SK-N-SH (cell line): ENCODE measurements at regions not wholly inside any gene's neighbourhood (a gene's known extent, or its start where the extent isn't known, plus 50 kb on each side); places are given as distances from the start of the nearest gene placed in this dataset.

Experiments
- CTCF ChIA-PET: fragments of 300-600, 350-600 bp; formaldehyde crosslinking; extraction: SDS; loops from one replicate; lab custom pipeline; 2021; lab: Yijun Ruan, JAX
- POLR2A ChIA-PET: fragments of 350-600 bp; sonication (Branson Sonifier 250); formaldehyde crosslinking; extraction: SDS; loops from one replicate; lab custom pipeline; 2020; ENCODE audit warnings: antibody characterized with exemption, inconsistent platforms; lab: Yijun Ruan, JAX
- DNase-seq: peaks from one replicate; pipeline ENCODE4 v3.0.0; 2012
- H2AFZ ChIP-seq: fragments of 200-600 bp; sonication (generic); 2 replicates; pipeline ENCODE4 v1.8.1; 2016; ENCODE audit warnings: antibody characterized with exemption, mild to moderate bottlenecking, low read depth
- H3F3A ChIP-seq: fragments of 200-600 bp; sonication (generic); replicated peaks from 2 replicates; pipeline ENCODE3; 2016; ENCODE audit warnings: antibody characterized with exemption, mild to moderate bottlenecking; ENCODE audit not compliant: insufficient read depth
- H3K27ac ChIP-seq, 2 experiments: fragments of 200-500 bp in 1 of 2; fragments of 200-600 bp in 1 of 2; sonication (Bioruptor generic) in 1 of 2; sonication (generic), shearing (Covaris generic) in 1 of 2; 2 replicates each; pipeline versions ENCODE4 v1.5.1 to v1.6.1; 2014 to 2016; ENCODE audit warnings: low read depth in 2 of 2, inconsistent platforms in 1 of 2, low read length in 1 of 2, mild to moderate bottlenecking in 1 of 2, mixed read lengths in 1 of 2
- H3K27me3 ChIP-seq: fragments of 200-600 bp; sonication (generic), shearing (Covaris generic); 2 replicates; pipeline ENCODE4 v1.6.1; 2016; ENCODE audit warnings: mixed run types; ENCODE audit not compliant: insufficient read depth
- H3K36me3 ChIP-seq, 2 experiments: fragments of 200-500 bp in 1 of 2; fragments of 200-600 bp in 1 of 2; sonication (Bioruptor generic) in 1 of 2; sonication (generic) in 1 of 2; replicated peaks in 1 of 2; 2 replicates each; pipeline versions ENCODE3 to v1.5.1; 2014 to 2016; ENCODE audit warnings: low read length in 1 of 2, mild to moderate bottlenecking in 1 of 2; ENCODE audit not compliant: insufficient read depth in 2 of 2, control insufficient read depth in 1 of 2
- H3K4me1 ChIP-seq, 2 experiments: fragments of 200-500 bp in 1 of 2; fragments of 200-600 bp in 1 of 2; sonication (Bioruptor generic) in 1 of 2; sonication (generic), shearing (Covaris generic) in 1 of 2; 2 replicates each; pipeline versions ENCODE4 v1.5.1 to v1.6.1; 2014 to 2016; ENCODE audit warnings: low read depth in 1 of 2, low read length in 1 of 2, mixed run types in 1 of 2; ENCODE audit not compliant: insufficient read depth in 2 of 2, control insufficient read depth in 1 of 2
- H3K4me2 ChIP-seq: fragments of 200-600 bp; sonication (generic), shearing (Covaris generic); 2 replicates; pipeline ENCODE4 v1.6.1; 2017; ENCODE audit warnings: mixed run types
- H3K4me3 ChIP-seq, 2 experiments: fragments of 200-500 bp in 1 of 2; fragments of 200-600 bp in 1 of 2; sonication (Bioruptor generic) in 1 of 2; sonication (generic), shearing (Covaris generic) in 1 of 2; 2 replicates each; pipeline versions ENCODE4 v1.5.1 to v1.8.1; 2014 to 2016; ENCODE audit warnings: low read depth in 2 of 2, inconsistent platforms in 1 of 2, low read length in 1 of 2, mild to moderate bottlenecking in 1 of 2, mixed read lengths in 1 of 2, moderate library complexity in 1 of 2
- H3K79me2 ChIP-seq: fragments of 200-600 bp; sonication (generic); 2 replicates; pipeline ENCODE4 v1.8.1; 2017; ENCODE audit warnings: mild to moderate bottlenecking; ENCODE audit not compliant: insufficient read depth
- H3K9ac ChIP-seq: fragments of 200-600 bp; sonication (generic); 2 replicates; pipeline ENCODE4 v1.6.1; 2017; ENCODE audit warnings: mixed run types
- H3K9me2 ChIP-seq: fragments of 200-600 bp; sonication (generic); 2 replicates; pipeline ENCODE4 v1.6.1; 2017; ENCODE audit warnings: mixed run types
- H3K9me3 ChIP-seq: fragments of 200-600 bp; sonication (generic); 2 replicates; pipeline ENCODE4 v1.6.1; 2017; ENCODE audit warnings: mixed run types, mild to moderate bottlenecking, moderate library complexity
- H4K20me1 ChIP-seq: fragments of 200-600 bp; sonication (generic); 2 replicates; pipeline ENCODE4 v1.6.1; 2017; ENCODE audit warnings: mild to moderate bottlenecking, mixed run types; ENCODE audit not compliant: insufficient read depth
- CTCF ChIP-seq: fragments of 200-600 bp; sonication (generic); IDR thresholded peaks from 2 replicates; pipeline ENCODE4 v1.6.1; 2017; ENCODE audit warnings: antibody characterized with exemption, mild to moderate bottlenecking, moderate library complexity
- ELF1 ChIP-seq: IDR thresholded peaks from 2 replicates; pipeline ENCODE4 v1.4.0; 2012
- EP300 ChIP-seq, 2 experiments: IDR thresholded peaks; 2 replicates each; pipeline versions ENCODE4 v1.4.0 to v1.6.1; 2012; ENCODE audit warnings: borderline replicate concordance in 1 of 2, low read depth in 1 of 2, low read length in 1 of 2
- FOSL2 ChIP-seq: IDR thresholded peaks from 2 replicates; pipeline ENCODE4 v1.4.0; 2012; ENCODE audit warnings: low read depth, mild to moderate bottlenecking, moderate library complexity, borderline replicate concordance
- JUND ChIP-seq: IDR thresholded peaks from 2 replicates; pipeline ENCODE4 v1.4.0; 2012
- MXI1 ChIP-seq: IDR thresholded peaks from 2 replicates; pipeline ENCODE4 v1.6.1; 2012; ENCODE audit warnings: mild to moderate bottlenecking, low read depth, low read length, improper control_type of control experiment
- NFIC ChIP-seq: IDR thresholded peaks from 2 replicates; pipeline ENCODE4 v1.4.0; 2012; ENCODE audit warnings: borderline replicate concordance
- NRF1 ChIP-seq: IDR thresholded peaks from 2 replicates; pipeline ENCODE4 v1.6.1; 2012; ENCODE audit warnings: low read depth, mild to moderate bottlenecking, low read length
- PBX3 ChIP-seq: IDR thresholded peaks from 2 replicates; pipeline ENCODE4; 2012
- POLR2AphosphoS5 ChIP-seq: IDR thresholded peaks from 2 replicates; pipeline ENCODE4 v1.6.1; 2012; ENCODE audit warnings: low read depth, low read length
- RAD21 ChIP-seq: IDR thresholded peaks from 2 replicates; pipeline ENCODE4 v1.6.1; 2012; ENCODE audit warnings: mild to moderate bottlenecking, low read length
- RFX5 ChIP-seq: IDR thresholded peaks from 2 replicates; pipeline ENCODE4 v1.6.1; 2012; ENCODE audit warnings: mild to moderate bottlenecking, improper control_type of control experiment, low read length
- RXRA ChIP-seq: IDR thresholded peaks from 2 replicates; pipeline ENCODE4 v1.4.0; 2012; ENCODE audit warnings: low read depth, mild to moderate bottlenecking, borderline replicate concordance
- SIN3A ChIP-seq: IDR thresholded peaks from 2 replicates; pipeline ENCODE4 v1.6.1; 2012; ENCODE audit warnings: low read depth, mild to moderate bottlenecking, low read length, moderate library complexity, borderline replicate concordance
- USF1 ChIP-seq: IDR thresholded peaks from 2 replicates; pipeline ENCODE4 v1.4.0; 2012; ENCODE audit warnings: low read depth, borderline replicate concordance
- YY1 ChIP-seq: IDR thresholded peaks from 2 replicates; pipeline ENCODE4 v1.4.0; 2012; ENCODE audit warnings: low read depth, mild to moderate bottlenecking
- ZBTB33 ChIP-seq: IDR thresholded peaks from 2 replicates; pipeline ENCODE4 v1.4.0; 2012; ENCODE audit warnings: low read depth, borderline replicate concordance
- WGBS: methylation state at CpG from one replicate; pipeline ENCODE4 v1.1.6; 2017; ENCODE audit warnings: low lambda C conversion rate; 5-methylcytosine and 5-hydroxymethylcytosine counted together

GRCh38 chr1:81703756-81704463 is 96.8 kb upstream of the ADGRL2 start (continued):
- TF ChIP-seq EP300 (IDR thresholded peaks at IDR 0.05; ENCODE audit: borderline replicate concordance in 1 of 2, low read depth in 1 of 2, low read length in 1 of 2) (no peak), RFX5 (no peak), PBX3 (no peak), YY1 (no peak), ELF1 (no peak)
- TF ChIP-seq, all 33 proteins: peak for 0

GRCh38 chr1:81703391-81703755 is 97.4 kb upstream of the ADGRL2 start:
- Histone ChIP-seq H3K27me3 (no peaks in the 10 kb centered on the region), H3K4me2 (peak overlapping the region; percentile 66), H3K4me1 (peaks cover 15 to 34% of the 10 kb centered on the region in 2 experiments), H3K4me3 (peak overlapping the region in 1 of 2 experiments; percentile 47; a peak in 2 of 4 replicates), H3K79me2 (no peaks in the 10 kb centered on the region), H4K20me1 (no peaks in the 10 kb centered on the region), H3K27ac (peak overlapping the region; percentile 67 to 99; a peak in 3 of 4 replicates), H2AFZ (peak overlapping the region; percentile 33; the same call in 1 of the 2 replicates), H3K9ac (peak overlapping the region; percentile 82), H3K36me3 (no peaks in the 10 kb centered on the region), H3K9me2 (no peaks in the 10 kb centered on the region), H3F3A (peaks cover 47% of the 10 kb centered on the region), H3K9me3 (no peaks in the 10 kb centered on the region)
- WGBS, result 20% methylated on average over 3 of the region's 3 CpGs
- no peak for DNase-seq
- TF ChIP-seq MXI1, result no peak
- TF ChIP-seq FOSL2, result peak; percentile 18; the same call in 1 of the 2 replicates
- TF ChIP-seq JUND, result 0 out of 2 replicates have a peak, but pooled peaks have one; percentile 4
- CTCF ChIA-PET, result no interaction called here
- POLR2A ChIA-PET, result no interaction called here

- Histone ChIP-seq H3K9me2 (no peaks in the 10 kb centered on the region), H4K20me1 (no peaks in the 10 kb centered on the region), H3K9me3 (no peaks in the 10 kb centered on the region), H3F3A (peaks cover 45% of the 10 kb centered on the region), H2AFZ (peak overlapping the region; percentile 33), H3K36me3 (no peaks in the 10 kb centered on the region), H3K4me2 (peak overlapping the region; percentile 66), H3K79me2 (no peaks in the 10 kb centered on the region), H3K27ac (peak overlapping the region; percentile 67 to 99; a peak in 3 of 4 replicates), H3K4me1 (peaks cover 15 to 34% of the 10 kb centered on the region in 2 experiments), H3K27me3 (no peaks in the 10 kb centered on the region), H3K4me3 (peak overlapping the region in 1 of 2 experiments; percentile 47; a peak in 2 of 4 replicates), H3K9ac (peak overlapping the region; percentile 82)
- ChIA-PET POLR2A (no interaction called here), CTCF (interaction anchor here (0.6 kb wide), 1 partner anchor 20 kb away, joined by 3 read pairs; no protein-coding TSS in a partner anchor)
- 15% methylated on average over 4 of the region's 4 CpGs for WGBS
- DNase-seq, result no peak
- TF ChIP-seq NRF1 (no peak), JUND (peak; percentile 88), PBX3 (peak; percentile 89), EP300 (IDR thresholded peaks at IDR 0.05; ENCODE audit: borderline replicate concordance in 1 of 2, low read depth in 1 of 2, low read length in 1 of 2) (peak in 1 of 2 experiments; percentile 69; a peak in 1 of 4 replicates), RAD21 (no peak), RXRA (no peak; the same call in 1 of the 2 replicates), USF1 (no peak), ZBTB33 (peak; percentile 26; the same call in 1 of the 2 replicates), POLR2AphosphoS5 (peak; percentile 60; the same call in 1 of the 2 replicates), NFIC (peak; percentile 40), SIN3A (peak; percentile 30; the same call in 1 of the 2 replicates), CTCF (no peak), YY1 (no peak)
Observed at GRCh38 chr1:81702903-81703302, 97.8 kb upstream of the ADGRL2 start.
